K562 (cell line): ENCODE measurements at regions not wholly inside any gene's neighbourhood (a gene's known extent, or its start where the extent isn't known, plus 50 kb on each side); places are given as distances from the start of the nearest gene placed in this dataset.

ENCODE experiments used
- ATAC-seq: fragments of 200-7000 bp; cut with Tn5 transposase; 3 replicates; pipeline ENCODE4 v1.9.1; 2020; ENCODE audit warnings: moderate library complexity
- BruUV-seq: library from RNA; stranded (reverse); fragments of 400-500 nt; replicated peaks from 2 replicates; lab custom pipeline; 2021; lab: Mats Ljungman, UMichigan
- CTCF ChIA-PET: fragments of 300-600 bp; formaldehyde crosslinking; extraction: SDS; loops from one replicate; lab custom pipeline; 2021; ENCODE audit warnings: low intra/inter-chr PET ratio; lab: Yijun Ruan, JAX
- POLR2A ChIA-PET: fragments of 300-600, 350-650 bp; sonication (Branson Sonifier 250); formaldehyde crosslinking; extraction: SDS; loops from one replicate; lab custom pipeline; 2021; ENCODE audit warnings: antibody characterized with exemption, inconsistent platforms; lab: Yijun Ruan, JAX
- DNase-seq, 4 experiments: peaks; one replicate each; pipeline versions ENCODE4 v3.0.0 to v3.0.0-alpha.2; 2011 to 2018; ENCODE audit warnings: low spot score in 3 of 4, mixed read lengths in 3 of 4; ENCODE audit errors: extremely low read depth in 1 of 4
- FAIRE-seq: peaks from 2 replicates; lab custom pipeline; 2011; peaks lifted over from hg19 to GRCh38; lab: Jason Lieb, UNC
- H2AFZ ChIP-seq: 2 replicates; pipeline ENCODE4 v1.6.0; 2011; ENCODE audit warnings: low read depth, low read length, control low read depth, inconsistent platforms
- H3K27ac ChIP-seq: fragments of 200-600 bp; 3 replicates; pipeline ENCODE4 v1.8.0; 2011; ENCODE audit warnings: low read depth, mild to moderate bottlenecking, control low read depth, inconsistent platforms, low read length, moderate library complexity, mixed read lengths; ENCODE audit errors: extremely low read depth
- H3K27me3 ChIP-seq, 2 experiments: fragments of 300-600 bp in 1 of 2; 2 replicates in 1 of 2; 3 replicates in 1 of 2; pipeline versions ENCODE4 v1.6.0 to v1.8.0; 2011; ENCODE audit warnings: inconsistent platforms in 2 of 2, low read length in 2 of 2, mild to moderate bottlenecking in 1 of 2, mixed read lengths in 1 of 2, moderate library complexity in 1 of 2; ENCODE audit not compliant: control insufficient read depth in 2 of 2, insufficient read depth in 2 of 2
- H3K36me3 ChIP-seq: fragments of 300-600 bp; 3 replicates; pipeline ENCODE4 v1.8.0; 2011; ENCODE audit warnings: mild to moderate bottlenecking, low read length, inconsistent platforms; ENCODE audit not compliant: control insufficient read depth, insufficient read depth
- H3K4me1 ChIP-seq, 2 experiments: fragments of 200-600 bp in 1 of 2; replicated peaks in 1 of 2; 2 replicates in 1 of 2; 3 replicates in 1 of 2; pipeline versions ENCODE4 v1.5.1 to v1.8.0; 2011; ENCODE audit warnings: inconsistent platforms in 2 of 2, low read length in 2 of 2, mild to moderate bottlenecking in 1 of 2, mixed read lengths in 1 of 2, moderate library complexity in 1 of 2; ENCODE audit not compliant: control insufficient read depth in 2 of 2, insufficient read depth in 2 of 2
- H3K4me2 ChIP-seq: 2 replicates; pipeline ENCODE4 v1.6.1; 2011; ENCODE audit warnings: low read length, control low read depth, inconsistent platforms, mixed read lengths; ENCODE audit not compliant: insufficient read depth
- H3K4me3 ChIP-seq: fragments of 200-600 bp; sonication (generic), shearing (Covaris generic); 2 replicates; pipeline ENCODE4 v1.5.1; 2016; ENCODE audit warnings: control low read depth, inconsistent platforms
- H3K79me2 ChIP-seq: fragments of 200-600 bp; 3 replicates; pipeline ENCODE4 v1.8.0; 2011; ENCODE audit warnings: low read length, inconsistent platforms; ENCODE audit not compliant: control insufficient read depth, insufficient read depth
- H3K9ac ChIP-seq, 2 experiments: 2 replicates each; pipeline versions ENCODE4 v1.6.0 to v1.6.1; 2011; ENCODE audit warnings: low read depth in 2 of 2, low read length in 2 of 2, control low read depth in 1 of 2, inconsistent platforms in 1 of 2, mild to moderate bottlenecking in 1 of 2, mixed read lengths in 1 of 2; ENCODE audit not compliant: insufficient read depth in 1 of 2
- H3K9me1 ChIP-seq: one replicate; pipeline ENCODE4 v1.6.0; 2011; ENCODE audit warnings: inconsistent platforms, mild to moderate bottlenecking, low read length, moderate library complexity; ENCODE audit not compliant: control insufficient read depth, insufficient read depth
- H3K9me3 ChIP-seq: replicated peaks from 2 replicates; pipeline ENCODE4 v1.5.1; 2011; ENCODE audit warnings: low read depth, low read length, inconsistent platforms; ENCODE audit not compliant: control insufficient read depth, insufficient read depth
- H4K20me1 ChIP-seq: replicated peaks from 2 replicates; pipeline ENCODE4 v1.6.1; 2011; ENCODE audit warnings: low read length, inconsistent platforms, mixed read lengths; ENCODE audit not compliant: control insufficient read depth, insufficient read depth
- BRD4 ChIP-seq: fragments of 200-600 bp; sonication (generic); IDR thresholded peaks from 2 replicates; pipeline ENCODE4 v1.6.1; 2017; ENCODE audit warnings: inconsistent platforms
- CREB3 ChIP-seq: fragments of 450-650 bp; conservative IDR thresholded peaks from 2 replicates; pipeline ENCODE4 v1.6.1; 2016; ENCODE audit warnings: missing genetic modification characterization, low read depth, mild to moderate bottlenecking, missing compliant biosample characterization, moderate library complexity
- KLF16 ChIP-seq: IDR thresholded peaks from 2 replicates; pipeline ENCODE4 v1.6.1; 2016; ENCODE audit warnings: antibody characterized with exemption
- MAZ ChIP-seq, 2 experiments: fragments of 450-650 bp in 1 of 2; sonication (generic) in 1 of 2; formaldehyde crosslinking; IDR thresholded peaks in 1 of 2; conservative IDR thresholded peaks in 1 of 2; 2 replicates each; pipeline versions ENCODE4 v1.4.0 to v1.5.0; 2020; ENCODE audit warnings: mild to moderate bottlenecking in 1 of 2, missing genetic modification reagents in 1 of 2
- MCM2 ChIP-seq: fragments of 450-650 bp; IDR thresholded peaks from 2 replicates; pipeline ENCODE4 v1.6.1; 2017; ENCODE audit warnings: low read depth, mild to moderate bottlenecking
- MEF2D ChIP-seq: conservative IDR thresholded peaks from 2 replicates; pipeline ENCODE4 v1.6.1; 2016; ENCODE audit warnings: low read depth, missing genetic modification characterization, missing compliant biosample characterization
- RFX7 ChIP-seq: fragments of 250-450 bp; sonication (Bioruptor Pico); IDR thresholded peaks from 2 replicates; pipeline ENCODE4 v1.5.1; 2021; ENCODE audit warnings: mild to moderate bottlenecking
- SRSF7 ChIP-seq: fragments of 200-400 bp; formaldehyde crosslinking; optimal IDR thresholded peaks from 2 replicates; pipeline ENCODE3; 2017; ENCODE audit warnings: mild to moderate bottlenecking, low read depth, low read length
- TBP ChIP-seq: optimal IDR thresholded peaks from 2 replicates; pipeline ENCODE3; 2011; ENCODE audit warnings: low read depth, low read length, improper control_type of control experiment
- TCFL5 ChIP-seq: fragments of 250-450 bp; sonication (Bioruptor Pico); conservative IDR thresholded peaks from 2 replicates; pipeline ENCODE4 v1.6.1; 2021; ENCODE audit warnings: mild to moderate bottlenecking, moderate library complexity, matching md5 sums
- ZNF175 ChIP-seq: fragments of 200-800 bp; sonication (Bioruptor generic); IDR thresholded peaks from 2 replicates; pipeline ENCODE4 v1.6.1; 2016; ENCODE audit warnings: low read depth, mild to moderate bottlenecking, missing genetic modification characterization, missing compliant biosample characterization
- WGBS: fragments of 100-300 bp; shearing (Covaris generic); methylation state at CpG from one replicate; pipeline ENCODE4 v1.1.6; 2016; ENCODE audit warnings: low coverage, mixed read lengths; ENCODE audit not compliant: insufficient coverage; ENCODE audit errors: missing lambda C conversion rate; 5-methylcytosine and 5-hydroxymethylcytosine counted together
- in situ Hi-C: fragments of 300-500 bp; cut with MboI; formaldehyde crosslinking; loops from 4 replicates; pipeline ENCODE4 v1.15.0; 2018; ENCODE audit warnings: inconsistent platforms, mixed read lengths
- intact Hi-C: fragments of 100-400 bp; cut with micrococcal nuclease; formaldehyde crosslinking; loops from 2 replicates; pipeline ENCODE4 v1.14.2; 2022

- H4K20me1 ChIP-seq = no peaks in the 10 kb centered on the region
- H2AFZ ChIP-seq = no peak overlapping the region
- TF ChIP-seq SRSF7 = no peak
- no peak for TF ChIP-seq MEF2D (tag)
- no peak for TF ChIP-seq RFX7 (CRISPR knock-in tag)
- TF ChIP-seq MCM2 = no peak
- no peak for TF ChIP-seq TCFL5 (CRISPR knock-in tag)
- no peak for TF ChIP-seq BRD4
- no peak for TF ChIP-seq CREB3 (tag)
- TF ChIP-seq ZNF175 = no peak
- no peak for TF ChIP-seq TBP
- no peak for TF ChIP-seq MAZ (CRISPR knock-in tag; conservative IDR thresholded peaks at IDR 0.05 in 1 of 2, IDR thresholded peaks at IDR 0.05 in 1 of 2)
- no peak for TF ChIP-seq KLF16
- TF ChIP-seq, all 486 proteins: peak for 0
- Histone ChIP-seq H3K9me1 (no peaks in the 10 kb centered on the region), H3K4me1 (no peaks in the 10 kb centered on the region), H3K4me3 (no peak overlapping the region), H3K79me2 (no peaks in the 10 kb centered on the region), H3K27me3 (no peaks in the 10 kb centered on the region), H3K9ac (no peak overlapping the region), H3K4me2 (no peak overlapping the region), H3K36me3 (no peaks in the 10 kb centered on the region), H3K9me3 (no peaks in the 10 kb centered on the region), H3K27ac (no peak overlapping the region)
- WGBS = under 1% methylated on average over 11 of the region's 11 CpGs
- POLR2A ChIA-PET = no interaction called here
- DNase-seq = no peak
- intact Hi-C loops = no loop called here
- no peak for FAIRE-seq
- CTCF ChIA-PET = no interaction called here
- no peak for ATAC-seq
- no TSS peak for BruUV-seq
- in situ Hi-C loops = no loop called here
Measured at GRCh38 chr5:88515881-88516819, 247.5 kb upstream of the TMEM161B start.
